MM.1S (cell line): ENCODE measurements at regions not wholly inside any gene's neighbourhood (a gene's known extent, or its start where the extent isn't known, plus 50 kb on each side); places are given as distances from the start of the nearest gene placed in this dataset.

Experiments
- DNase-seq: peaks from one replicate; pipeline ENCODE4 v3.0.0-alpha.2; 2015
- H2AFZ ChIP-seq: fragments of 300-600 bp; sonication (generic); 2 replicates; pipeline ENCODE4 v1.6.0; 2016; ENCODE audit warnings: antibody characterized with exemption, low read length
- H3F3A ChIP-seq: fragments of 300-600 bp; sonication (generic); 2 replicates; pipeline ENCODE4 v1.6.1; 2016; ENCODE audit warnings: mild to moderate bottlenecking, antibody characterized with exemption, low read length, moderate library complexity, mixed read lengths; ENCODE audit not compliant: insufficient read depth
- H3K27ac ChIP-seq: fragments of 300-600 bp; sonication (generic); 2 replicates; pipeline ENCODE4 v1.5.1; 2016; ENCODE audit warnings: mild to moderate bottlenecking, low read length
- H3K27me3 ChIP-seq: fragments of 300-600 bp; sonication (generic); replicated peaks from 2 replicates; pipeline ENCODE4 v1.6.0; 2016; ENCODE audit warnings: low read length; ENCODE audit not compliant: insufficient read depth
- H3K36me3 ChIP-seq: fragments of 300-600 bp; sonication (generic); replicated peaks from 2 replicates; pipeline ENCODE4 v1.6.1; 2016; ENCODE audit warnings: mild to moderate bottlenecking, low read length, mixed read lengths; ENCODE audit not compliant: insufficient read depth
- H3K4me1 ChIP-seq: fragments of 300-600 bp; sonication (generic); 2 replicates; pipeline ENCODE4 v1.6.1; 2016; ENCODE audit warnings: low read length, mixed read lengths
- H3K4me2 ChIP-seq: fragments of 300-600 bp; sonication (generic); 2 replicates; pipeline ENCODE4 v1.6.0; 2016; ENCODE audit warnings: low read depth, low read length
- H3K4me3 ChIP-seq: fragments of 300-600 bp; sonication (generic); 2 replicates; pipeline ENCODE4 v1.5.1; 2016; ENCODE audit warnings: low read length, mixed read lengths
- H3K79me2 ChIP-seq: fragments of 300-600 bp; sonication (generic); 2 replicates; pipeline ENCODE4 v1.6.1; 2016; ENCODE audit warnings: mixed run types, low read length, mixed read lengths
- H3K9ac ChIP-seq: fragments of 300-600 bp; sonication (generic); 2 replicates; pipeline ENCODE4 v1.6.1; 2016; ENCODE audit warnings: low read length, mixed read lengths
- H3K9me2 ChIP-seq: fragments of 300-600 bp; sonication (generic); replicated peaks from 2 replicates; pipeline ENCODE4 v1.6.1; 2016; ENCODE audit warnings: mild to moderate bottlenecking, low read length, mixed read lengths; ENCODE audit not compliant: insufficient read depth
- H3K9me3 ChIP-seq: fragments of 300-600 bp; sonication (generic); replicated peaks from 2 replicates; pipeline ENCODE4 v1.6.1; 2016; ENCODE audit warnings: mild to moderate bottlenecking, low read length, mixed read lengths; ENCODE audit not compliant: insufficient read depth
- H4K20me1 ChIP-seq: fragments of 300-600 bp; sonication (generic); 2 replicates; pipeline ENCODE4 v1.6.1; 2016; ENCODE audit warnings: mild to moderate bottlenecking, low read length, moderate library complexity, mixed read lengths; ENCODE audit not compliant: insufficient read depth
- EZH2 ChIP-seq: fragments of 300-600 bp; sonication (generic); optimal IDR thresholded peaks from 2 replicates; pipeline ENCODE3; 2017; ENCODE audit warnings: low read depth, mild to moderate bottlenecking, antibody characterized with exemption, low read length, mixed read lengths
- EZH2phosphoT487 ChIP-seq: fragments of 300-600 bp; sonication (generic); IDR thresholded peaks from 2 replicates; pipeline ENCODE4 v1.6.1; 2018; ENCODE audit warnings: antibody characterized with exemption, low read length
- TF ChIP-seq, protein P1 (sequence below): fragments of 300-600 bp; sonication (generic); IDR thresholded peaks from 2 replicates; pipeline ENCODE4 v1.5.1; 2016; ENCODE audit warnings: antibody characterized with exemption, low read length, mixed read lengths

DNA sequence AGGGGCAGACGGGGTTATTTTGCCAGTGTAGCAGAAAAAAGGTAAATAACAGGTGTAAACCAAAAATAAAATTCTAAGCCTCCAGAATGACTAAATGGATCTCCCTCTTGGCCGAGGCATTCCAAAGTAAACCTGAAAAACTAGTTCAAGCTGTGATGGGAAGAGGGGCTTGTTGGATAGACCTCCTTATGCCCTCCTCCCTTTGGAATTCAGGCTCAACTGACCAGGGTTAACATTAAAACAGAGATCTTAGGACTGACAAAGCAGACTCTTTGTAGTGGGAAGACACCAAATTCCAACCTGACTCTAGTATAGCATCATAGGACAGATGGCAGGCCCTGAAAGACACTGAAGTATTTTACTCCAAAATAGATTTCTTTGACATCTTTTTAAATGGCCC is 113.8 kb upstream of the ITGB1 start:
- Histone ChIP-seq H3K79me2 (no peaks in the 10 kb centered on the region), H3K27me3 (no peaks in the 10 kb centered on the region), H3K4me2 (no peak overlapping the region), H2AFZ (no peak overlapping the region), H3K4me1 (no peaks in the 10 kb centered on the region), H4K20me1 (no peaks in the 10 kb centered on the region), H3K9ac (no peak overlapping the region), H3K4me3 (no peak overlapping the region), H3K9me2 (no peaks in the 10 kb centered on the region), H3F3A (no peaks in the 10 kb centered on the region), H3K9me3 (no peaks in the 10 kb centered on the region), H3K27ac (no peak overlapping the region), H3K36me3 (no peaks in the 10 kb centered on the region)
- TF ChIP-seq EZH2: no peak
- TF ChIP-seq, protein P1, sequence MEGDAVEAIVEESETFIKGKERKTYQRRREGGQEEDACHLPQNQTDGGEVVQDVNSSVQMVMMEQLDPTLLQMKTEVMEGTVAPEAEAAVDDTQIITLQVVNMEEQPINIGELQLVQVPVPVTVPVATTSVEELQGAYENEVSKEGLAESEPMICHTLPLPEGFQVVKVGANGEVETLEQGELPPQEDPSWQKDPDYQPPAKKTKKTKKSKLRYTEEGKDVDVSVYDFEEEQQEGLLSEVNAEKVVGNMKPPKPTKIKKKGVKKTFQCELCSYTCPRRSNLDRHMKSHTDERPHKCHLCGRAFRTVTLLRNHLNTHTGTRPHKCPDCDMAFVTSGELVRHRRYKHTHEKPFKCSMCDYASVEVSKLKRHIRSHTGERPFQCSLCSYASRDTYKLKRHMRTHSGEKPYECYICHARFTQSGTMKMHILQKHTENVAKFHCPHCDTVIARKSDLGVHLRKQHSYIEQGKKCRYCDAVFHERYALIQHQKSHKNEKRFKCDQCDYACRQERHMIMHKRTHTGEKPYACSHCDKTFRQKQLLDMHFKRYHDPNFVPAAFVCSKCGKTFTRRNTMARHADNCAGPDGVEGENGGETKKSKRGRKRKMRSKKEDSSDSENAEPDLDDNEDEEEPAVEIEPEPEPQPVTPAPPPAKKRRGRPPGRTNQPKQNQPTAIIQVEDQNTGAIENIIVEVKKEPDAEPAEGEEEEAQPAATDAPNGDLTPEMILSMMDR: no peak
- DNase-seq: no peak

DNA sequence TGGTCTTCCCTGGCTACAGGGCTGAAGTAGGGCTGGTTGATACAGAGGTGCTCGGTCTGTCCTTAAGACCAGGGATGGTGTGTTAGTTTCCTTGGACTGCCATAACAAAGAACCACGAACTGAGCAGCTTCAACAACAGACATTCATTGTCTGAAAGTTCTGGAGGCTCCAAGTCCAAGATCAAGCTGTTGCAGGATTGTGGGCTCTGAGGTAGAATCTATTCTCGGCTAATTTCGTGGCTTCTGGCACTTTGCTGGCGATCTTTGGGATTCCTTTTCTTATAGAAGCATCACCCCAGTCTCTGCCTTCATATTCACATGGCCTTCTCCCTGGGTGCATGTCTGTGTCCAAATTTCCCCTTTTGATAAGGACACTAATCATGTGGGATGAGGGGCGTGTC is 112.1 kb upstream of the ITGB1 start:
- no peaks in the 10 kb centered on the region for H3K27me3 ChIP-seq
- no peaks in the 10 kb centered on the region for H3F3A ChIP-seq
- no peak for DNase-seq
- TF ChIP-seq EZH2: no peak
- no peak for TF ChIP-seq EZH2phosphoT487
- TF ChIP-seq, protein P1: no peak
- no peak overlapping the region for H2AFZ ChIP-seq
- H4K20me1 ChIP-seq: no peaks in the 10 kb centered on the region
- no peak overlapping the region for H3K4me3 ChIP-seq
- no peaks in the 10 kb centered on the region for H3K79me2 ChIP-seq
- no peaks in the 10 kb centered on the region for H3K4me1 ChIP-seq
- no peaks in the 10 kb centered on the region for H3K9me3 ChIP-seq
- H3K9ac ChIP-seq: no peak overlapping the region
- no peak overlapping the region for H3K27ac ChIP-seq
- no peak overlapping the region for H3K4me2 ChIP-seq
- H3K36me3 ChIP-seq: no peaks in the 10 kb centered on the region
- H3K9me2 ChIP-seq: no peaks in the 10 kb centered on the region

DNA sequence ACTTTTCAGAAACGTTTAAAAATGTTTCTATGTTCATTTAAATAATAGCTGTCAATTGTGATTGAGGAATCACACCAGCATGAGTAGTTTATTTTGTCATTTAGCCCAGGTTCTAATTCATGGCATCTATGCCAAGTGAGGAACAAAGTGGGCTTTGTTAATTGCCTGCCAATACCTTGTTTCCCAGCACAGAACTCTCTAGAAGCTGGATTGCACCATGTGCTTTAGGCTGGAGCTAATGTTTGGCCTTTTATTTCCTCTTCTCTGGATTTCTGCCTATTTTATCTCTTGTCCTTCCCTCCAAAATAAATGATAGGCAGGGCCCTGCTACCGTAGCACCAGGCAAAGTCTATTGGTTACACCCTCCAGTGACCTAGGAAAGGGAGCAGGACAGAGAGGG is 109.9 kb upstream of the ITGB1 start:
- H4K20me1 ChIP-seq: no peaks in the 10 kb centered on the region
- no peak overlapping the region for H2AFZ ChIP-seq
- no peak for DNase-seq
- no peaks in the 10 kb centered on the region for H3K79me2 ChIP-seq
- H3F3A ChIP-seq: no peaks in the 10 kb centered on the region
- H3K27me3 ChIP-seq: no peaks in the 10 kb centered on the region
- no peaks in the 10 kb centered on the region for H3K9me3 ChIP-seq
- H3K4me2 ChIP-seq: no peak overlapping the region
- H3K27ac ChIP-seq: no peak overlapping the region
- H3K9ac ChIP-seq: no peak overlapping the region
- H3K4me3 ChIP-seq: no peak overlapping the region
- no peaks in the 10 kb centered on the region for H3K9me2 ChIP-seq
- H3K36me3 ChIP-seq: no peaks in the 10 kb centered on the region
- TF ChIP-seq EZH2 (no peak), EZH2phosphoT487 (no peak)
- TF ChIP-seq, protein P1: no peak
- no peaks in the 10 kb centered on the region for H3K4me1 ChIP-seq
